ENCODE measurements at regions not wholly inside any gene's neighbourhood (a gene's known extent, or its start where the extent isn't known, plus 50 kb on each side); places are given as distances from the start of the nearest gene placed in this dataset.
"Not testable (repeated sequence)": the region's sequence is repeated elsewhere in the genome, so short reads cannot be mapped to it uniquely, and the experiment has no call there.

DNA sequence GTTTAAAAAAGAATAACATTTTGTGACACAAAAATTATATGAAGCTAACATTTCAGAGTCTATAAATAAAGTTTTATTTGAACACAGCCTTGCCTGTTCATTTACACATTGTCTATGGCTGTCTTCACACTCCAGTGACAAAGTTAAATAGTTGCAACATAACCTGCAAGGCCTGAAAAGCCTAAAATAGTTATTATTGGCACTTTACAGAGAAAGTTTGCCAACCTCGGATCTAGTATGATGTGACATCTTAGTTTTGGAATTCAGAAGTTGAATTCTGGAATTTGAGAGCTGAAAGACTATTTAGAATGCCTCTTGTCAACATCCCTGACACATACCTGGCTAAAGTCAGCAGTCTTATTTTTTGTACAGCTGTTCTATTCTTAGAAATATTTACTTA, 68.3 kb downstream of the DYRK2 start:
- DNase-seq (ENCODE audit: low read depth): no peak

DNA sequence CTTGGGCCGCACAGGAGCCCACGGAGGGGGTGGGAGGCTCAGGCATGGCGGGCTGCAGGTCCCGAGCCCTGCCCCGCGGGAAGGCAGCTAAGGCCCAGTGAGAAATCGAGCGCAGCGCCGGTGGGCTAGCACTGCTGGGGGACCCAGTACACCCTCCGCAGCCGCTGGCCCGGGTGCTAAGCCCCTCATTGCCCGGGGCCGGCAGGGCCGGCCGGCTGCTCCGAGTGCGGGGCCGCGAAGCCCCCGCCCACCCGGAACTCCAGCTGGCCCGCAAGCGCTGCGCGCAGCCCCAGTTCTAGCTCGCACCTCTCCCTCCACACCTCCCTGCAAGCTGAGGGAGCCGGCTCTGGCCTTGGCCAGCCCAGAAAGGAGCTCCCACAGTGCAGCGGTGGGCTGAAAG, 70.8 kb downstream of the DYRK2 start:
- DNase-seq (ENCODE audit: low read depth): not testable (repeated sequence)

DNA sequence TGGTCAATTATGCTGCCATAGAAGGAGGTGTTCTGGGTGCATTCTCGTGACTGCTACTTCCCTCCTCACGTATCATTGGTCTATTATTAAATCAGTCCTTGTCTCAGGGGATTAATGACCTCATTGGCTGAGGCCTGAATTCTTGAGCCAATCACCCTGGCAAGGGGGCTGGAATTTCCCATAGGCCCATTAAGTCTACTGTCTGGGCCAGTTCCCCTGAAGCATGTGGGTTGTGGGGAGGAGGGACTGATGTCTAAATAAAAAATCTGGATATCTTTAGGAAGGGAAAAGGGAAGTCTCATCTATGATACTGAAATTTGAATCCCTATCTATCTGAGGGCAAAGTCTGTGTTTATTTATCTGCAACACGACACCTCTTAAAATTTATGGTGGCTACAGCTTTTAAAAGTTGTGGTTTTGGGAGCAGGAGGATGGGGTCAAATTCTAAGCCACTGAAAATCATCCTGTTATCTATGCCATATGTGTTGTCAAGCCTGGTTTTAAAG, 71.9 kb downstream of the DYRK2 start:
- no peak for DNase-seq (ENCODE audit: low read depth)

DNA sequence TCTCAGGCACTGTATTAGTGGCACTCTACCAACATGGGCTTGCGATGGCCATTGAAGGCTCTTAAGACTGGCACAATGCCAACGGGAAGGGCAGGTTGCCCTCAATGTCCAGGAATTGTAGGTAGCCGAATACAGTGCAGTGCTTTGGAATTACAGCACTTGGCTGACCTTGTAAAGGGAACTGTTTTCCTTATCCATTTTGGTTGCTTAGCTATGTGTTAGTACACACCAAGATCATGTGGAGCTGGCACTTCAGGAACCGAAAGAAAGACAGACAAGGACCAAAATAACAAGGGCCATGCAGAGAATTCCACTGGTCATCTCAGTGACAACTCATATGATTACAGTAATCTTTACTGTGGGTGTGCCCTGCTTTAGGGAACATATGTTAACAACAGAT, 72.7 kb downstream of the DYRK2 start:
- no peak for DNase-seq (ENCODE audit: low read depth)

DNA sequence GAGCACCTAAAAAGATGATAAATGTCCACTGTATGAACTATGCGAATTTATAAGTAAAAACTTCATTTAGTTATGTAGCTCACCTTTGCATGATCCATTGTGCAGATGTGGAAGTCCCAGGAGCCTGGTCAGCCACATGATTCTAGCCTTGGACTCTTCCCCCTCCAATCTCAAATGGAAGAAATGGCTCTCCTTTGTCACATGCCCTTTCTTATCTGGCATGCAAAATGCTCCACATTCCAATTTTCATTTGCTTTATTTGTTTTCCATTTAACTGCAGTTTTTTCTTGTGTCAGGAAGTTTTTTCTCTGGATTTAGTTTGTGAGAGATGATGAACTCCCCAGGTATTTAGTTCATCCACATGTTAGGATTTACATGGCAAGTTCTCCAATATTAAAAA, 73.8 kb downstream of the DYRK2 start:
- DNase-seq (ENCODE audit: low read depth): no peak

DNA sequence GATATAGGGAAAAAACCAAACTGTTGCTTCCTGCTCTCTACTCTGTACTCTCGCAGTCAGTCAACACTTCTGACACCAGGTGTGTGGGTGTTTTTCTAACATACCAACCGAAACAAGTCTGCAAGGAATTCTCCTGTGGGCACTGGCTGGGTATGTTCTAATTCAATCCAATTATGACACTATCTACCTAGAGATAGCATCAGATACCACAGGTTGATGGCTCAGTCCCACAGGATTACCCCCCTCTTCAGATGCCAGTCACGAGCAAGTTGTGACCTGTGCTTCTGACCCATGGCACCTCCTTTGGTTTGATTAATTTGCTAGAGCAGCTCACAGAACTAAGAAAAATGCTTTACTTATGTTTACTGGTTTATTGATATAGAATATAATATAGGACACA, 78.3 kb downstream of the DYRK2 start:
- DNase-seq (ENCODE audit: low read depth): no peak

DNA sequence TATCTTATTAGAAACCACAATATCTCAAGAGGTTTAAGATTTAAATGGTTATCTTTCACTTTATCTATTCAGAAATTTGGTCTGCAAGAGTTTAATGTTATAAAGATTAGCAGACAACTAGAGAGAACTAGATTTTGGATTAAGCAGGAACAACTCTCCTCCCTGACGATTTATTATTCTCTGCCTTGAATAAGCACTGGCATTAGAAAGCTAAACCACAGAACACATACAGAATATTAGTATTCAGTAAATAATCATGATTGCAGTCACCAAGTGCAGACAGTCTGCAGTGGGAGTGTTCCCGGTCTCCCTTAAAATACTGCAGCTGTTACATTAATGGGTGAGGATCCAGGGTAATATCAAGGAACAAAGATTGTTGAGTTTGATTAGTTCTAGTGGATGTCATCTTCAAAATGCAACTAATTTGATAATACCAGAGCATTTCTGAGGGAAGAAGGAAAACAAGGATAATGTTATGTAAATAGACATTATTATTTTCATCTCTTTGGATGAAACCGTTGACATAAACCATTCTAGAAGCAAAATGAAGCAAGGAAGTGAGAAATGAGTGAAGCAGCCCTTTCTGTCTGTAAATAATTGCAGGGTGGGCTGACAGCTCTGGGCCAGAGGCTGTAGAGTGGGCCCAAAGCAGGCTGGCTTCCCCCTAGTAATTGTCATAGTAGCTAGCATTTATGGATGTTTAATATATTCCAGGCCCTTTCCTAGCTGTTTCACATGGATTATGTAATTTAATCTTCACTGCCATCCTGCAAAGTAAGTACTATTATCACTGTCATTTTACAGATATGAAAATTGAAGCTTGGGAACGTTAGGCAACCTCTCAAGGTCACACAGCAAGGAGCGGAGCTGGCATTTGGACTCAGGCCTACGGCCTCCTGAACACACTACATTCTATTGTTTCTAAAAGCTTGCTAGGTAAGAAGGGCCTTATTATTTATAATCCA, 79.4 kb downstream of the DYRK2 start:
- no peak for DNase-seq (ENCODE audit: low read depth)

DNA sequence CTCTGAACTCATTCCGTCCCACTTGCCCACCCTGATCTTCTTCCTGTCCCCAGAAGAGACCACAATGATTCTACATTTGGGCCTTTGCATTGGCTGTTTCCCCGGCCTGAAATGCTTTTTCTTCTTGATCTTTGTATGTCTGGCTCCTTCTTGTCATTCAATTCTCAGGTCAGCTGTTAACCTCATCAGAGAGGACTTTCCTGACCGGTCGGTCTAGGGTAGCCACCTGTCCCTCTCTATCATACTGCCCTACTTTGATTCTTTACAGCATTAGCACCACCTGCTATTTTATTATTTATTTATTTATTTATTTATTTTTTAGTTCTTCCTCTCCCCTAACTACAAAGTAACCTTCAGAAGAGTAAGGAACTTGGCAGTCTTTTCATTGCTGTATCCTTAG, 84.3 kb downstream of the DYRK2 start:
- no peak for DNase-seq (ENCODE audit: low read depth)

DNA sequence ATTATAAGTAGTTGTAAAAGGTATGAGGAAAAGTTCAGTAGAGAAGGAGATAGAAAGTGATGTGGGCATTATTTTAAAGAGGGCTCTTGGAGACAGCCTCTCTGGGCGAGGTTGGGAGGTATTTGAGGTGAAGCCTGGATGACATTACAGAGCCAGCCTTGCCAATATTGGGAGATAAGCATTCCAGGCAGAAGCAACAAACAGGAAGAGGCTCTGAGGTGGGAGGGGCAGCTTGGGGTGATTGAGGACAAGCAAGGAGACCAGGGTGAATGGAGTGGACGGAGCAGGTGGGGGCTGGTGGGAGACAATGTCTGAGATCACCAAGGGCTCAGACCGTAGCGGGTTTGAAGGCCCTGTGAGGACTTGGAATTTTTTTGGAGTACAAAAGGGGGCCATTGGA, 87.3 kb downstream of the DYRK2 start:
- no peak for DNase-seq (ENCODE audit: low read depth)

DNA sequence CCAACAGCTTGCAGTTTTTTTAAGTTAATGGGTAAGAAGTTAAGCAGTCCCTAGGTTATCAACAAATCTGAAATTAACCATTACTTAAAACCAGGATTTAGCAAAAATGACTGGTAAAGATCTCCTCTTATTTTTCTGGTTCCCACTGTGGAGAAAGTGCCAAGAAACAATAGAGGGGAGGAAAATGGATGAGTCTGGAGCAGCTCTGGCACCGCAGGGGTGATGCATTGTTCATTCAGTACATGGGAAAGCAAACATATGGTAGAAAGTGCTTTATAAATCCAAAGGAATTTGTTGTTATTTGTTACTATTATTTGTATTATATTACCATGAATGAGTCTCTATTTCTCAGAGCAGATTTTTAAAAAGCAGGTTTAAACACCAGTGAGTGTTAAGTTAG, 92.2 kb downstream of the DYRK2 start:
- no peak for DNase-seq (ENCODE audit: low read depth)

DNA sequence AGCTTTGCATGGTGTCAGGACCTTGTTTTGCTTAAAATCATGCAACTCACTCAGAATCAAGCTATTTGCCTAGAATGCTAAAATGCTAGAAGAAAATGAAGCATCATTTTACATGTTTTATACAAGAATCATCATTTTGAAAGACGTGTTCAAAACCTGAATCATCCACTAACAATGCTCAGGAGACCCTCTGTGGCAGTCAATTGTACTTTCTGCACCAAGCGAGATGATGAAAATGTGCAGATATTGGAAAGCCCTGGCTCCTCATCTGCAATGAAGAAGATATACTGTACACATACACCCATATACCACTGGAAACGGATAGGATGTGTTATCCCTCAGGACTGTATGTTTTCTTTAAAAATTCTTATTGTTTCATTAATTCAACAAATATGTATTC, 92.7 kb downstream of the DYRK2 start:
- no peak for DNase-seq (ENCODE audit: low read depth)

DNA sequence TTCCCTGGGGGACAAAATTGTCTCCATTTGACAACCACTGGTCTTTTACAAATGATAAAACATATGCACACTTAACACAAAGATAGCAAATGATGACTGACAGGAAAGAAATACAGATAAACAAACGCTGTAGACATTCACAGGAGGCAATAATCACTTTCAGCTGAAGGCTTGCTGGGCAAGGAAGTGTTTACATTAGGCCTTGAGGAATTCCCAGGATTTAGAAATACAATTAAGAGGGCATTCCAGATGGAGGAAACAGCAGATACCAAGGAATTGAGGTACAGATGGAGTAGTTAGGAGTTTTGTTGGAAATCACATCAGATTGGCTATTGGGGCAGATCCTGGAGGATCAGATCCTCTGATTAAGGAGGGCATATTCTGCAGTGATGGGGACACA, 93.9 kb downstream of the DYRK2 start:
- no peak for DNase-seq (ENCODE audit: low read depth)

DNA sequence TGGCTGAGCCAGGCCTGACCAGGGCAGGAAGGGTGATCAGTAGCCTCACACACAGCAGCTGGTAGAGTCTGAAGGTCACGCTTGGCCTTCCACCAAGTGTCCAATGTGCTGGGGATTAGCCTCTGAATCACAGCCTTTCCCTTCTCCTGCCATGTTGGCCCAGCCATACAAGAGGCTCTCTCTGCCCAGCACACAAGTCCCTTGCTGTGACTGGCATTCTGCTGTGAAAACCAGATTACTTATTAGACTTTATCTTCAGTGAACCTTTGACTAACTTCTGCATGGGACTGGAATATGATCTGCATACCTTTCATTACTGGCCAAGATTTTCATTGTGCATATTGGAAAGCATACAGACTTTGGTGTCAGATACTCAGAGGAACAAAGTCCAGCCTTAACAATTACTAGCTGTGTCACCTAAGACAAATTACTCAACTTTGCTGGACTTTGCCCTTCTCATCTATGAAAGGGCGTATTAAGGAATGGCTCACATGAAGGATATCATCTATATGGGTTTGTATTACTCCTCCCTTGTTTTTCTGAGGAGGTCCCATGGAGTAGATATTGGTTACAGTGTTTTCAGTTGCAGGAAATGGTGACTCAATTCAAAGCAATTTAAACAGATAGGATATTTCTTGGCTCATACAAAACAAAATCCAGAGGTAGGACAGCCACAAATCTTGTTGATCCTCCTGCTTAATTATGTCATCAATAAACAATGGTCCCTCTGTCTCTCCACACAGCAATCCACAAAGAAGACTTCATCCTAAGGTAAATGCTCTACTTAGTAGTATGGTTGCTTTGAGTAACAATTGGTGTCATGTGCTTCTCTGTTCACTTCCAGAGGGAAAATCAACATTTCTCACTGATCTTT, 99.6 kb downstream of the DYRK2 start:
- no peak for DNase-seq (ENCODE audit: low read depth)

DNA sequence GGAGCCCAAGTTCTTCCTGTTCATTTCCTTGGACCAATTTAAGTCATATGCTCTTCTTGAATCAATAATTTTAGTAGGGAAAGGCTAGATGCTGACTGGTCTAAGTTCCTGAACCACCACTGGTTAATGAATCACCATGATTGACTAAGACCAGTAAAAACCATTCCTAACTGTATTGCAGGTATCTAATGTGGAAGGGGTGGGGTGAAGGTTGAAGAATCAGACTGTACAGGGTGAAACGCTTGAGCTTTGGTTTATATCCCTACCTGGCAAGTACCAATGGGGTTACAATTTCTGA, 100.1 kb downstream of the DYRK2 start:
- DNase-seq (ENCODE audit: low read depth): no peak

DNA sequence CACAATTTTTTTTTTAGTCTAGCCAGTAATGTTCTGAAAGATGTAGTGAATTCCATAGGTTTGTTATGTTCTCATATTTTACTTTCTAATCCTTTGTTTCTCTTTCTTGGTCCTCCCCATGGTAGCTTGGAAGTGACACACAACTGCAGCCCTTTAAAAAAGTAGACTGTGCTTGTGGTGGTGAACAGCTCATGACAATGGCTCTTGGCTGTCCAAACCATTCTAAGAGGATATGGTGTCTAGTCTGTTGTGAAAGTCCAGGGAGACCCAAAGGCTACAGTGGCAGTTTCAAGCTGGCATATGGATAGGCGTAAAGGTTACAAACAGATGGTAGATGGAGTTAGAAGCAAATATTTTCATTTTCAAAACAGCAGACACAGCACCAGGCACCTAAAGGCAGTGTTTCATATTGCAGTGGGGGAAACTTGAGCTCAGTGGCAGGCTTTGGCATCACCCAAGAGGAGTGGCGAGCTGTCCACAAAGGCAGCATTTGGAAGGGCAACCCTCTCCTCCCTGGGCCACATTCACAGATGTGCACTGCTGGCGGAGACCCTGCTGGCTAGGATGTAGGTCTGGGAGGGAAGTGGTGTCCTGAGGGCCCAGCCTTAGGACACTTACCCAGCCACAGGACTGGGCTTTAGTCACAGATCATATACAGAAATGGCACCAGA, 102.1 kb downstream of the DYRK2 start:
- DNase-seq (ENCODE audit: low read depth): no peak

DNA sequence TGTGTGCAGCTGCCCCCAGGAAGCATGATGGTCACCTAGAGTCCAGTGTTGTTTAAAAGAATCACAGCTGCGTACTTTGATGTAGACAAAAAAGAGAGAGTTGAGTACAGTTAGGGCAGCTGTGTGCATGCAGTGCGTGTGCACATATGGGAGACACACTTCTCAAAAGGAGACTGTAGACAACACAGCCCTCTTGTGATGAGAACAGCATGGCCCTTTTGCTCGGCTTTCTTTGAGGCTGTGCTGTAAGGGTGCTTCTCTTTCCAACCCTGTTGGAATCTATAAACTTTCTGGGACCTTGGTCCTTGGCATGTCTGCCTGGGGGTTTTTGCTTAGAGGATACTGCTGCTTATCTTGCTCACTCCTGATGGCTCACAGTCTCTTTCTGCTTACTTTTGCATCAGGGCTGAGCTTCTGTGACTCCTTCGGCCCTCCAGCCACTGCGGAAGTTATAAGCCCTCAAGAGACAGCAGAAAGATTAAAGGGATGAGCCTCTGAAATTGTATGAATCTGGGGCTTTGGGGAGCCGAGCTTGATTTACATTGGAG, 102.9 kb downstream of the DYRK2 start:
- no peak for DNase-seq (ENCODE audit: low read depth)

DNA sequence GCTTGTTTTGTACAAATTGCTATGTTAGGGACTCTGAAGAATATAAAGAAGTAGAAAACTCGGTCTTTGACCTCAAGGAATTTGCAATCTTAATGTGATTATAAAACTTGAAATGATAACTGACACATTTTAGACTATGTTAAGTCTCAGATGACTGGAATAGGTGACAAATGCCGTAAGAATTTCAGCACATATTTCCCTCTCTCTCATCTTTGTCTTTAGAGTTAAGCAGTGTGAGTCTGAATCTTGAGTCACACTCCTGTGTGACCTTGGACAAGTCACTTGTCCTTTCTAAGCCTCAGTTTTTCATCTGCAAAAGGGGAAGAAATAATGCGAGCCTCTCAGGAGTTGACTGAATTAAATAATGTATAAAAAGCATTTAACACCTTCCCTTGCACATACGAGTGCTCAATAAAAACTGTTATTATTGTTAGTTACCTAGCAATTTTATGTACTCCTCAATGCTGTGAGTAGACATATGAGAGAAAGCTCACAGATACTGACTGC, 103.7 kb downstream of the DYRK2 start:
- no peak for DNase-seq (ENCODE audit: low read depth)

DNA sequence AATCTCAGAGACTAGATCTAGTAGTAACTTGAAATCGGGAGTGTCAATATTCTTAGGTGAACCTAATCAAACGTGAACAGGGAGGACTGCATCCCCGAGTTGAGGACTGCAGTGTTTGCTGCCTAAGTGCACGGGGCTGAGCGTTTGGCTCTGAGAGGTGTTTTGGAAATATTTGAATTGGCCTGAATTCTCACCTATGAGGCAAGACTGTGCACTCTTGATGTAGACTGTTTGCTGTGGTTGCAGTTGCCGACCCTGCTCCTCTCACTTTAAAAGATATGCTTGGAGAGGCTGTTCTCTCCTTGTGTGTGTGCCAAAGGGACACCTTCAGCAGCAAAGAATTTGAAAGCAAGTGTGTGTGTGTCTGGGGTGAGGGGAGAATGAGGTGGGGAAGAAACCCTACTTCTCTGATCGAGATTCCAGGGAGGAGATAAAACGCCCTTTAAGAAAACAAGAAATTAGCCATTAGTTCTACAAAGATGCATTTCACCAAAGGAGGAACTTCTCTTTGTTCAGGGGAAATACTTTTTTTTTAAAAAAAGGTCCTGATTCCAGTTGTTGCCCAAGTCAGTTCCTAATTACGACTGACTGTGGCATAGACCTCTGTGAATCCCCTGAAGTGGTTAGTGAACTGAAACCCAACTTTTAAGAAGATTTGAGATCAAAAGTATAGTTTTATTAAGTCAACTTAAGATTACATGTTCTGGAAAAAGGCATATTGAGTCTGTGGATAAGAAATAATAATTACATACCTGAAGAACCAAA, 106.6 kb downstream of the DYRK2 start:
- DNase-seq (ENCODE audit: low read depth): no peak

DNA sequence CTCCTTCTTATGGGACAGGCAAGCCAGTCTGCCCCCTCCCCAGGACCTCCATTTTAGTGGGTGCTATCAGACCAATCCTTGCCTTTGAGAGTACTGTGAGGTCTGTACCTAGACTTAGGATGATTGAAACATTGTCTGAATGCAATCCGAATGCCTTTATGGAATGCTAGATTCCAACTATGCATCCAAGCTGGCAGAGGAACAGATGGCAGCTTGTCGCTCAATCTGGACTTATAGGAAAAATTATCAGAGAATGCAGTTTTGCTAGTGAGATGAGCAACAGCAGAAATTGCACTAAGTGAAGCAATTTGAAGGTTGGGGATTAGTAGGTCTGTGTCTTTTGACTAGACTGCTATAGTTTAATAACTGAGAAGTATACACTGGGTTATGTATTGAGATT, 109.1 kb downstream of the DYRK2 start:
- no peak for DNase-seq (ENCODE audit: low read depth)

DNA sequence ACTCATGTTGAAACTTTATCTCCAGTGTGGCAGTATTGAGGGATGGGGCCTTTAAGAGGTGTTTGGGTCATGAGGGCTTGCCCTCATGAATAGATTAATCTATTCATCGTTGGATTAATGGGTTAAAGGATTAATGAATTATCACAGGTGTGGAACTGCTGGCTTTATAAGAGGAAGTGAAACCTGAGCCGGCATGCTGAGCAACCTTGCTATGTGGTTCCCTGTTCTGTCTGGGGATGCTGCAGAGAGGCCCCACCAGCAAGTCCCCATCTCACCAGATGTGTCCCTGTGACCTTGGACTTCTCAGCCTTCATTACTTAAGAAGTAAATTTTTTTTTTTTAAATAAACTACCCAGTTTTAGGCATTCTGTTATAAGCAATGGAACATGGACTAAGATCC, 109.6 kb downstream of the DYRK2 start:
- DNase-seq (ENCODE audit: low read depth): no peak

DNA sequence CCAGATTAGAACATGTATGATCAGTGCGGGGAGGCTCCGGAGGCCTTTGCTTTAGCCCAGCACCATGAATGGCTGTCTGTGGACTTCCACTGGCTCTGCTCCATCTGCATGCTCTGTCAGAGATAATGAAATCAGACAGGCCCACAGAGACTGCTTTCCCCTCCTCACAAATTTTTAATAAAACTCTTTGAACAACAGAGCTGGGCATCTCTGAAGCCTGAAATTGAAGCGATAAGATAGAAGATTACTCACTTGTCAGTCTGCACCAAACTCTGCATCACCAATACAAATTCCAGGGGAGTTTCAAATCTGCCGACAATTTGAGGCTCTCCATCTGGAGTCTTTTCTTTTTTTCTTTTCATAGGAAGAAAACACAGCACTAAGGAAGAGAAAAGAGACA, 110.0 kb downstream of the DYRK2 start:
- DNase-seq (ENCODE audit: low read depth): no peak
